OCI-LY7 (cell line): ENCODE measurements at regions not wholly inside any gene's neighbourhood (a gene's known extent, or its start where the extent isn't known, plus 50 kb on each side); places are given as distances from the start of the nearest gene placed in this dataset.

Experiments used
- EZH2phosphoT487 ChIP-seq: fragments of 200-600 bp; sonication (generic); IDR thresholded peaks from 2 replicates; pipeline ENCODE4 v1.6.1; 2018; ENCODE audit warnings: low read depth, borderline replicate concordance, mild to moderate bottlenecking, mixed run types, antibody characterized with exemption, low read length, moderate library complexity, mixed read lengths
- TF ChIP-seq, protein P1 (sequence below): fragments of 200-600 bp; sonication (generic); conservative IDR thresholded peaks from 2 replicates; pipeline ENCODE4 v1.5.1; 2014; ENCODE audit warnings: mild to moderate bottlenecking, antibody characterized with exemption, low read length, moderate library complexity, mixed read lengths

- TF ChIP-seq, protein P1, sequence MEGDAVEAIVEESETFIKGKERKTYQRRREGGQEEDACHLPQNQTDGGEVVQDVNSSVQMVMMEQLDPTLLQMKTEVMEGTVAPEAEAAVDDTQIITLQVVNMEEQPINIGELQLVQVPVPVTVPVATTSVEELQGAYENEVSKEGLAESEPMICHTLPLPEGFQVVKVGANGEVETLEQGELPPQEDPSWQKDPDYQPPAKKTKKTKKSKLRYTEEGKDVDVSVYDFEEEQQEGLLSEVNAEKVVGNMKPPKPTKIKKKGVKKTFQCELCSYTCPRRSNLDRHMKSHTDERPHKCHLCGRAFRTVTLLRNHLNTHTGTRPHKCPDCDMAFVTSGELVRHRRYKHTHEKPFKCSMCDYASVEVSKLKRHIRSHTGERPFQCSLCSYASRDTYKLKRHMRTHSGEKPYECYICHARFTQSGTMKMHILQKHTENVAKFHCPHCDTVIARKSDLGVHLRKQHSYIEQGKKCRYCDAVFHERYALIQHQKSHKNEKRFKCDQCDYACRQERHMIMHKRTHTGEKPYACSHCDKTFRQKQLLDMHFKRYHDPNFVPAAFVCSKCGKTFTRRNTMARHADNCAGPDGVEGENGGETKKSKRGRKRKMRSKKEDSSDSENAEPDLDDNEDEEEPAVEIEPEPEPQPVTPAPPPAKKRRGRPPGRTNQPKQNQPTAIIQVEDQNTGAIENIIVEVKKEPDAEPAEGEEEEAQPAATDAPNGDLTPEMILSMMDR, result no peak
- no peak for TF ChIP-seq EZH2phosphoT487
These were observed 53.5 kb upstream of the LRRN1 start for GRCh38 chr3:3745693-3746092.
